Loucy (cell line): ENCODE measurements at regions not wholly inside any gene's neighbourhood (a gene's known extent, or its start where the extent isn't known, plus 50 kb on each side); places are given as distances from the start of the nearest gene placed in this dataset.

Source experiments
- EZH2phosphoT487 ChIP-seq: fragments of 200-600 bp; IDR thresholded peaks from 2 replicates; pipeline ENCODE4 v1.6.1; 2018; ENCODE audit warnings: antibody characterized with exemption, mild to moderate bottlenecking, moderate library complexity, borderline replicate concordance
- TF ChIP-seq, protein P1 (sequence below): fragments of 200-600 bp; sonication (generic); conservative IDR thresholded peaks from 2 replicates; pipeline ENCODE4 v1.5.1; 2014; ENCODE audit warnings: mild to moderate bottlenecking, antibody characterized with exemption, low read length

DNA sequence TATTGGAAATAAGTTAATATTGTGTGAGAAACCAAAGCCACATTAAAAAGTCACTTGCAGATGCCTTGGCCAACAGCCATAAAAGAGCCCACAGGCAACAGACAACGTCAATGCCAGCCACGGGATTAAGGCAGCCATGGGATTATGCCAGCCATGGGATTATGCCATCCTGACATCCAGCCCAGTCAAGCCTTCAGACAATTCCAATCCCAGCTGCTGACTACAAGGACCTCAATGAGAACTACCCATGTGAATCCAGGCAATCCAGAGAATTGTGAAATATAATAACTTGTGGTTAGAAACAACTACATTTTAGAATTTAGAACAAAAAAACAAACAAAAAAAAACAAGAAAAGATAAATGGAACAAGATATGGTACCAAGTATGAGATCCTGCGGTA is 356.6 kb downstream of the EFNB2 start:
- TF ChIP-seq, protein P1, sequence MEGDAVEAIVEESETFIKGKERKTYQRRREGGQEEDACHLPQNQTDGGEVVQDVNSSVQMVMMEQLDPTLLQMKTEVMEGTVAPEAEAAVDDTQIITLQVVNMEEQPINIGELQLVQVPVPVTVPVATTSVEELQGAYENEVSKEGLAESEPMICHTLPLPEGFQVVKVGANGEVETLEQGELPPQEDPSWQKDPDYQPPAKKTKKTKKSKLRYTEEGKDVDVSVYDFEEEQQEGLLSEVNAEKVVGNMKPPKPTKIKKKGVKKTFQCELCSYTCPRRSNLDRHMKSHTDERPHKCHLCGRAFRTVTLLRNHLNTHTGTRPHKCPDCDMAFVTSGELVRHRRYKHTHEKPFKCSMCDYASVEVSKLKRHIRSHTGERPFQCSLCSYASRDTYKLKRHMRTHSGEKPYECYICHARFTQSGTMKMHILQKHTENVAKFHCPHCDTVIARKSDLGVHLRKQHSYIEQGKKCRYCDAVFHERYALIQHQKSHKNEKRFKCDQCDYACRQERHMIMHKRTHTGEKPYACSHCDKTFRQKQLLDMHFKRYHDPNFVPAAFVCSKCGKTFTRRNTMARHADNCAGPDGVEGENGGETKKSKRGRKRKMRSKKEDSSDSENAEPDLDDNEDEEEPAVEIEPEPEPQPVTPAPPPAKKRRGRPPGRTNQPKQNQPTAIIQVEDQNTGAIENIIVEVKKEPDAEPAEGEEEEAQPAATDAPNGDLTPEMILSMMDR: no peak
- TF ChIP-seq EZH2phosphoT487: no peak
